Tibial nerve (tissue), 3 donors: ENCODE measurements at regions not wholly inside any gene's neighbourhood (a gene's known extent, or its start where the extent isn't known, plus 50 kb on each side); places are given as distances from the start of the nearest gene placed in this dataset.

Experiments
- POLR2A ChIP-seq, 2 donors: fragments of 450-650 bp; IDR thresholded peaks; one replicate each; pipeline ENCODE4 v1.6.1; 2017; ENCODE audit warnings: antibody characterized with exemption in 2 of 2, mild to moderate bottlenecking in 2 of 2, moderate library complexity in 2 of 2
- TF ChIP-seq, protein P1 (sequence below), 5 experiments: fragments of 200-600 bp in 3 of 5; fragments of 450-650 bp in 2 of 5; sonication (generic) in 3 of 5; IDR thresholded peaks; one replicate each; pipeline ENCODE4 v1.5.1; 2016 to 2019; ENCODE audit warnings: antibody characterized with exemption in 5 of 5, mild to moderate bottlenecking in 3 of 5, moderate library complexity in 2 of 5

DNA sequence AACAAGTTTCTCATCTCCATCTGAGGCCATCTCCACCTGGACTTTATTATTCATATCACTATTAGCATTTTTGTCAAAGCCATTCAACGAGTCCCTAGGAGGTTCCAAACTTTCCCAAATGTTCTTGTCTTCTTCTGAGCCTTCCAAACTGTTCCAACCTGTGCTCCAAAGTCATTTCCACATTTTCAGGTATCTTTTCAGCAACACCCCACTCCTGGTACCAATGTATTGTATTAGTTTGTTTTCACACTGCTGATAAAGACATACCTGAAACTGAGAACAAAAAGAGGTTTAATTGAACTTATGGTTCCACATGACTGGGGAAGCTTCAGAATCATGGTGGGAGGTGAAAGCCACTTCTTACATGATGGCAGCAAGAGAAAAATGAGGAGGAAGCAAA is 385.4 kb upstream of the GATB start:
- TF ChIP-seq POLR2A (IDR thresholded peaks at IDR 0.05): no peak
- TF ChIP-seq, protein P1, sequence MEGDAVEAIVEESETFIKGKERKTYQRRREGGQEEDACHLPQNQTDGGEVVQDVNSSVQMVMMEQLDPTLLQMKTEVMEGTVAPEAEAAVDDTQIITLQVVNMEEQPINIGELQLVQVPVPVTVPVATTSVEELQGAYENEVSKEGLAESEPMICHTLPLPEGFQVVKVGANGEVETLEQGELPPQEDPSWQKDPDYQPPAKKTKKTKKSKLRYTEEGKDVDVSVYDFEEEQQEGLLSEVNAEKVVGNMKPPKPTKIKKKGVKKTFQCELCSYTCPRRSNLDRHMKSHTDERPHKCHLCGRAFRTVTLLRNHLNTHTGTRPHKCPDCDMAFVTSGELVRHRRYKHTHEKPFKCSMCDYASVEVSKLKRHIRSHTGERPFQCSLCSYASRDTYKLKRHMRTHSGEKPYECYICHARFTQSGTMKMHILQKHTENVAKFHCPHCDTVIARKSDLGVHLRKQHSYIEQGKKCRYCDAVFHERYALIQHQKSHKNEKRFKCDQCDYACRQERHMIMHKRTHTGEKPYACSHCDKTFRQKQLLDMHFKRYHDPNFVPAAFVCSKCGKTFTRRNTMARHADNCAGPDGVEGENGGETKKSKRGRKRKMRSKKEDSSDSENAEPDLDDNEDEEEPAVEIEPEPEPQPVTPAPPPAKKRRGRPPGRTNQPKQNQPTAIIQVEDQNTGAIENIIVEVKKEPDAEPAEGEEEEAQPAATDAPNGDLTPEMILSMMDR (IDR thresholded peaks at IDR 0.05): no peak
